Mucosa of descending colon (tissue), 3 donors: ENCODE measurements at regions not wholly inside any gene's neighbourhood (a gene's known extent, or its start where the extent isn't known, plus 50 kb on each side); places are given as distances from the start of the nearest gene placed in this dataset.
"Not testable (repeated sequence)": the region's sequence is repeated elsewhere in the genome, so short reads cannot be mapped to it uniquely, and the experiment has no call there.

Experiments used
- ATAC-seq: fragments of 200-7000 bp; cut with Tn5 transposase; one replicate; pipeline ENCODE4 v1.9.1; 2020; ENCODE audit warnings: mild to moderate bottlenecking, moderate library complexity
- DNase-seq, 3 donors: peaks; one replicate each; pipeline ENCODE4 v3.0.0-alpha.2; 2020
- H3K36me3 ChIP-seq: fragments of 200-600 bp; one replicate; pipeline ENCODE4 v1.8.0; 2021; ENCODE audit warnings: low read depth, mild to moderate bottlenecking
- H3K4me1 ChIP-seq: fragments of 200-600 bp; one replicate; pipeline ENCODE4 v1.8.0; 2021; ENCODE audit warnings: low read depth, mild to moderate bottlenecking
- H3K4me3 ChIP-seq: fragments of 200-600 bp; one replicate; pipeline ENCODE4 v1.8.0; 2021; ENCODE audit warnings: mild to moderate bottlenecking
- H3K9me3 ChIP-seq: fragments of 200-600 bp; one replicate; pipeline ENCODE4 v1.8.0; 2021; ENCODE audit warnings: mild to moderate bottlenecking
- intact Hi-C, 2 donors: fragments of 100-400 bp; cut with DNase I in 1 of 2; cut with micrococcal nuclease in 1 of 2; formaldehyde crosslinking; loops; one replicate each; pipeline versions ENCODE4 v1.11.0 to v1.11.1; 2022; cut with DNase I, micrococcal nuclease
- TF ChIP-seq, protein P1 (sequence below): fragments of 200-600 bp; IDR thresholded peaks from one replicate; pipeline ENCODE4 v1.8.0; 2022; ENCODE audit warnings: antibody characterized with exemption, mild to moderate bottlenecking
- donor health status: DM: no; HTN: no; CAD: no; lungs with moderate emphysema.
- donor health status: DM: no; HTN: no; CAD: no.
- donor health status: DM: no; HTN: yes; CAD: no.

DNA sequence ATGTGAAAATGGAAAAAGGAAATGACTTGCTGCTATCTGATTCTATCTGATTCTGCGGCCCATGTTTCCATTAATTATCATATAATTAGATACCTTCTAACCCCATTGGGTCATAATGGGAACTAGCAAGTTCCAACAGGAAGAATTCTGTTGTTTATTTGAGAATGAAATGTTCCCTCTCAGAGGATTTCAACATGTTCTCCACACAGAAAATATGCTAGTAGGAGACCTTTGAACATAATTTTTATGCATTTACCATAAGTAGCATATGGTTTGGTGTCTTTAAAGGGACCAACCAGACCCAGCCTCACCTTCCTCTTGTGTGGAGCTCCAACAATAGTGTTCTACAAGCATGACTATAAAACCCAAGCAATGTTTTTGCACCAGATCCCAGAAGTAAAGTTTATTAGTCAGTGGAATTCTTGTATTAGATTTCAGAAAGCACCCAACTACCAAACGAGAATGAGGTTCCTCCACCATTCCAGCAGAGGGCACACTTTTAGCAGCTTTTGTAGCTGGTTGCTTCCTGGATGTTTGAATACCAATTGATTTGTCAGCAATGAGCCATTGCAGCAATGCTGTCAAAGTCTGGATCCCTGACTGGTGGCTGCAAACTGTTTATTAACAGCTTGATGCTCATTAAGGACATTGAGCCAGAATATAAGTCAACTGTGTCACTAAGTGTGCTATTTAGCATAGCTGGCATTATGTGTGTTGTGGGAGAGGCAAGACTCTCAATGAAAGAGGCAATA lies 143.6 kb upstream of the GJE1 start:
- DNase-seq (peak in 1 of 3 donors; percentile 2), ATAC-seq (no peak)
- intact Hi-C loops = no loop called here
- no peak overlapping the region for H3K4me3 ChIP-seq
- TF ChIP-seq, protein P1, sequence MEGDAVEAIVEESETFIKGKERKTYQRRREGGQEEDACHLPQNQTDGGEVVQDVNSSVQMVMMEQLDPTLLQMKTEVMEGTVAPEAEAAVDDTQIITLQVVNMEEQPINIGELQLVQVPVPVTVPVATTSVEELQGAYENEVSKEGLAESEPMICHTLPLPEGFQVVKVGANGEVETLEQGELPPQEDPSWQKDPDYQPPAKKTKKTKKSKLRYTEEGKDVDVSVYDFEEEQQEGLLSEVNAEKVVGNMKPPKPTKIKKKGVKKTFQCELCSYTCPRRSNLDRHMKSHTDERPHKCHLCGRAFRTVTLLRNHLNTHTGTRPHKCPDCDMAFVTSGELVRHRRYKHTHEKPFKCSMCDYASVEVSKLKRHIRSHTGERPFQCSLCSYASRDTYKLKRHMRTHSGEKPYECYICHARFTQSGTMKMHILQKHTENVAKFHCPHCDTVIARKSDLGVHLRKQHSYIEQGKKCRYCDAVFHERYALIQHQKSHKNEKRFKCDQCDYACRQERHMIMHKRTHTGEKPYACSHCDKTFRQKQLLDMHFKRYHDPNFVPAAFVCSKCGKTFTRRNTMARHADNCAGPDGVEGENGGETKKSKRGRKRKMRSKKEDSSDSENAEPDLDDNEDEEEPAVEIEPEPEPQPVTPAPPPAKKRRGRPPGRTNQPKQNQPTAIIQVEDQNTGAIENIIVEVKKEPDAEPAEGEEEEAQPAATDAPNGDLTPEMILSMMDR = no peak
- no peaks in the 10 kb centered on the region for H3K36me3 ChIP-seq
- H3K4me1 ChIP-seq = no peaks in the 10 kb centered on the region
- H3K9me3 ChIP-seq = no peaks in the 10 kb centered on the region

DNA sequence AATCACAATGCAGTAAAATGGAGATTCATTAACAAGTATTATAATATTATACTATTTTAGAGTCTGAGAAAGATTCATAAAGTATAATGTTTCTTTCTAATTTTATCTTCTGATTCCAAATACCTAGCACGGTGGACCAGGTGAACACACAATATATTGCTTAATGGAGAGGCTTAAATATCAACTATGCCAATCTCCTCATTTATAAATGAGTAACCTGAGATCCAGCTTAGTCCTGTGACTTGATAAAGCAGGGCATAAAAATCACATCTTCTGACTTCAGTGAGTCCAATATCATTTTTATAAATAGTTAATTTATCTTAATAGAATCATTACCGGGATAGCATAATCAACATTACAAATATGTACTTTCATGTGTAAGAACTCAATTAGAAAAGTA lies 144.4 kb upstream of the GJE1 start:
- Histone ChIP-seq H3K4me3 (no peak overlapping the region), H3K36me3 (no peaks in the 10 kb centered on the region), H3K4me1 (no peaks in the 10 kb centered on the region), H3K9me3 (no peaks in the 10 kb centered on the region)
- TF ChIP-seq, protein P1 = no peak
- DNase-seq (no peak), ATAC-seq (no peak)
- intact Hi-C loops = no loop called here

DNA sequence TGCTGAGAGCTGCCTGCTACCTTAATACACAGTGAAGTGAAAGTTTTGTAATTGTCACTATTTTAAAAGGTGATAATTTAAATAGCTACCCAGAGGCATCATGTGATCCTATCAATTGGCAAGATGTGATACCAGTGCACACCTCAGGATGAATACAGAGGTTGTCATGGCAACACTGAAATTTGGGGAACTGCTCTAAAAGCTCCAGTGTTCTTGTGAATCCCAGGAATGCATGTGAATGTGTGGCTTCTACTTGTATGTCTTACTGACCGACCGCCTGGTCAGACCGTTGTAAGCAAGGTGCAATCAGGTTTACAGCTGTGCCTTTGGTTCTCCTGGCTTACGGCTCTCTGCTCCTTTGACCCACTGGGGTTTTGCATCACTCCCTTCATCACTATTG lies 146.3 kb upstream of the GJE1 start:
- intact Hi-C loops = no loop called here
- H3K4me3 ChIP-seq = no peak overlapping the region
- ATAC-seq = no peak
- TF ChIP-seq, protein P1 = no peak
- no peak for DNase-seq
- no peaks in the 10 kb centered on the region for H3K9me3 ChIP-seq
- no peaks in the 10 kb centered on the region for H3K4me1 ChIP-seq
- H3K36me3 ChIP-seq = no peaks in the 10 kb centered on the region

DNA sequence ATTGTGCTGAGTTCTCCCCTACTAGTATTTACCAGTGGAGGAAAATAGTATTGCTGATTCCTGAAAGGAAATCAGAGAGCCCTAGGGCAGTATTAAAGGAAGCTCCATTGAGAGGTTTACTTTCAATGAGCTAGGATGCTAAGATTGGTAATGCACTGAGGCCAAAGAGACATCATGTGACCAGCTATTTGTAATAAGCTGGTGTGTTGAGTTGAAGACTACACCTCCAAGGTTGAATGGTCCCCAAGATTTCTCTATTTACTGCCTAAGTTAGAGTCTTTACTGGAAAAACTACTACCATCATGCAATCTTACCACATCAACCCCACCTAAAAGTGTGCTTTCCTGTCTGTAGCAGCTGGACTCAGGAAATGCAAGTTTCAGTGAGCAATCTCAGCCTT lies 151.5 kb upstream of the GJE1 start:
- H3K36me3 ChIP-seq = no peaks in the 10 kb centered on the region
- DNase-seq (no peak), ATAC-seq (no peak)
- no peak overlapping the region for H3K4me3 ChIP-seq
- no peaks in the 10 kb centered on the region for H3K4me1 ChIP-seq
- intact Hi-C loops = no loop called here
- TF ChIP-seq, protein P1 = no peak
- H3K9me3 ChIP-seq = no peaks in the 10 kb centered on the region

DNA sequence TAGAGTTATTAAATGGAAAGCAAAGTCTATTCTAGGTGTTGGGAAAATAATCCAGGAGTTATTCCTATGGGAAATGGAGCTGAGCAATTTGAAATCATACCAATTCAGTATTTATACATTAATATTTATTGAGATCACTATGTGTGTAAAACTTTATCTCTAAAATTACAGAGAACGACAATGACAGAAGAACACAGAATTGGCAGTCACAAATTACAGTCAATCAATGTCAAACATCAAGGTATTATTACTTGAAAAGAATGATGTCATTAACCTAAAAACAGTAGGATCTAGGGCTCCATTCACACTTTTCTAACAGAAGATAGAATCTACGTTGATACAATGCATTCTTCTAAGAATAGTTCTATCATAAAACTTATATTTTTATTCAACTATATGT lies 154.9 kb upstream of the GJE1 start:
- ATAC-seq (no peak), DNase-seq (no peak)
- no peaks in the 10 kb centered on the region for H3K36me3 ChIP-seq
- intact Hi-C loops = no loop called here
- TF ChIP-seq, protein P1 = no peak
- H3K4me3 ChIP-seq = no peak overlapping the region
- H3K4me1 ChIP-seq = no peaks in the 10 kb centered on the region
- no peaks in the 10 kb centered on the region for H3K9me3 ChIP-seq

DNA sequence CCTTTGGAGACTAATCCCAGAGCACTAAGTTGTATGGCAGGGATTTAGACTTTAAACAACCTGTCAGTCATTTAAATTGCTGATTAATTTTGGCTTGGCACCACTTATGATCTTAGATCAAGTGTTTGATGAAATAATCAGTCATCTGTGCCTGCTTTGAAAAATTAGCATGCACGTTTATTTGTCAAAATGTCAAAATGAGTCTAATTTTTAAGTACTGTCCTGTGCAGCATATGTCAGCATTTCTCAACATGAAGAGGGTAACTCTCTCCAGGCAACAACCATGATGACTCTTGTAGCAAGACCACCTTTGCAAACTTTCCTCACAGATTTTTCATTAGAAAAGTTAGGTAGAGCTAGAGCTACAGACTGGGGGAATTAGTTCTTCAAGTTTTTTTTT lies 155.7 kb upstream of the GJE1 start:
- Histone ChIP-seq H3K9me3 (no peaks in the 10 kb centered on the region), H3K4me3 (no peak overlapping the region), H3K36me3 (no peaks in the 10 kb centered on the region), H3K4me1 (no peaks in the 10 kb centered on the region)
- no peak for DNase-seq
- no peak for ATAC-seq
- intact Hi-C loops = no loop called here
- TF ChIP-seq, protein P1 = no peak

DNA sequence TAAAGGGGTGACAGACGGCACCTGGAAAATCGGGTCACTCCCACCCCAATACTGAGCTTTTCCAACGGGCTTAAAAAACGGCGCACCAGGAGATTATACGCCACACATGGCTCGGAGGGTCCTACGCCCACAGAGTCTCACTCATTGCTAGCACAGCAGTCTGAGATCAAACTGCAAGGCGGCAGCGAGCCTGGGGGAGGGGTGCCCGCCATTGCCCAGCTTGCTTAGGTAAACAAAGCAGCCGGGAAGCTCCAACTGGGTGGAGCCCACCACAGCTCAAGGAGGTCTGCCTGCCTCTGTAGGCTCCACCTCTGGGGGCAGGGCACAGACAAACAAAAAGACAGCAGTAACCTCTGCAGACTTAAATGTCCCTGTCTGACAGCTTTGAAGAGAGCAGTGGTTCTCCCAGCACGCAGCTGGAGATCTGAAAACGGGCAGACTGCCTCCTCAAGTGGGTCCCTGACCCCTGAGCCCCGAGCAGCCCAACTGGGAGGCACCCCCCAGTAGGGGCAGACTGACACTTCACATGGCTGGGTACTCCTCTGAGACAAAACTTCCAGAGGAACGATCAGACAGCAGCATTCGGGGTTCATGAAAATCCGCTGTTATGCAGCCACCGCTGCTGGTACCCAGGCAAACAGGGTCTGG lies 162.8 kb upstream of the GJE1 start:
- H3K4me3 ChIP-seq, H3K9me3 ChIP-seq, H3K4me1 ChIP-seq, ATAC-seq, DNase-seq, intact Hi-C loops, H3K36me3 ChIP-seq: not testable (repeated sequence)
